Muscle layer of duodenum (tissue), 2 donors: ENCODE measurements at regions not wholly inside any gene's neighbourhood (a gene's known extent, or its start where the extent isn't known, plus 50 kb on each side); places are given as distances from the start of the nearest gene placed in this dataset.

Source experiments
- H3K27ac ChIP-seq: one replicate; pipeline ENCODE4 v1.7.0; 2013; ENCODE audit warnings: mild to moderate bottlenecking, low read length
- H3K27me3 ChIP-seq: one replicate; pipeline ENCODE4 v1.7.0; 2013; ENCODE audit warnings: low read depth, mild to moderate bottlenecking, control low read depth, low read length
- H3K36me3 ChIP-seq, 2 donors: one replicate each; pipeline ENCODE4 v1.7.0; 2013; ENCODE audit warnings: low read length in 2 of 2, control low read depth in 1 of 2, mild to moderate bottlenecking in 1 of 2; ENCODE audit not compliant: insufficient read depth in 2 of 2, control insufficient read depth in 1 of 2
- H3K4me1 ChIP-seq, 2 donors: one replicate each; pipeline ENCODE4 v1.7.0; 2013; ENCODE audit warnings: low read length in 2 of 2, mild to moderate bottlenecking in 2 of 2, control low read depth in 1 of 2, moderate library complexity in 1 of 2; ENCODE audit not compliant: insufficient read depth in 2 of 2, control insufficient read depth in 1 of 2
- H3K4me3 ChIP-seq, 2 donors: one replicate each; pipeline ENCODE4 v1.7.0; 2013; ENCODE audit warnings: low read length in 2 of 2, low read depth in 1 of 2, mild to moderate bottlenecking in 1 of 2
- H3K9me3 ChIP-seq, 2 donors: one replicate each; pipeline ENCODE4 v1.7.0; 2013; ENCODE audit warnings: low read length in 2 of 2, control low read depth in 1 of 2, mild to moderate bottlenecking in 1 of 2; ENCODE audit not compliant: control insufficient read depth in 1 of 2
- donor health status: healthy.

- Histone ChIP-seq H3K4me3 (no peak overlapping the region), H3K9me3 (peaks cover 4 to 12% of the 10 kb centered on the region in 2 donors), H3K27me3 (no peaks in the 10 kb centered on the region), H3K27ac (no peak overlapping the region), H3K36me3 (no peaks in the 10 kb centered on the region), H3K4me1 (peaks cover 0 to 12% of the 10 kb centered on the region in 2 donors)
Measured at GRCh38 chr10:120975868-120976225, 124.7 kb downstream of the WDR11 start.

- peaks cover 0 to 12% of the 10 kb centered on the region in 2 donors for H3K4me1 ChIP-seq
- H3K27ac ChIP-seq = no peak overlapping the region
Measured at GRCh38 chr10:120977897-120978296, 126.7 kb downstream of the WDR11 start.

GRCh38 chr10:120978589-120979252 is 127.6 kb downstream of the WDR11 start:
- peaks cover 4 to 12% of the 10 kb centered on the region in 2 donors for H3K9me3 ChIP-seq
- peaks cover 0 to 12% of the 10 kb centered on the region in 2 donors for H3K4me1 ChIP-seq
- peak overlapping the region; percentile 28 to 61 for H3K4me3 ChIP-seq
- no peak overlapping the region for H3K27ac ChIP-seq
- no peaks in the 10 kb centered on the region for H3K27me3 ChIP-seq
- no peaks in the 10 kb centered on the region for H3K36me3 ChIP-seq

More at GRCh38 chr10:120977897-120978296, 126.7 kb downstream of the WDR11 start:
- Histone ChIP-seq H3K9me3 (peaks cover 4 to 12% of the 10 kb centered on the region in 2 donors), H3K4me3 (no peak overlapping the region), H3K27me3 (no peaks in the 10 kb centered on the region), H3K36me3 (no peaks in the 10 kb centered on the region)

- H3K27me3 ChIP-seq = no peaks in the 10 kb centered on the region
- peaks cover 0 to 3% of the 10 kb centered on the region in 2 donors for H3K9me3 ChIP-seq
- peaks cover 0 to 12% of the 10 kb centered on the region in 2 donors for H3K4me1 ChIP-seq
- H3K27ac ChIP-seq = no peak overlapping the region
- peak overlapping the region; percentile 28 to 61 for H3K4me3 ChIP-seq
- no peaks in the 10 kb centered on the region for H3K36me3 ChIP-seq
Measured at GRCh38 chr10:120979435-120980278, 128.5 kb downstream of the WDR11 start.

- H3K27me3 ChIP-seq = no peaks in the 10 kb centered on the region
- H3K9me3 ChIP-seq = no peaks in the 10 kb centered on the region
- no peak overlapping the region for H3K4me3 ChIP-seq
- peaks cover 0 to 12% of the 10 kb centered on the region in 2 donors for H3K4me1 ChIP-seq
- no peak overlapping the region for H3K27ac ChIP-seq
- no peaks in the 10 kb centered on the region for H3K36me3 ChIP-seq
Measured at GRCh38 chr10:120980279-120981255, 129.4 kb downstream of the WDR11 start.

- no peaks in the 10 kb centered on the region for H3K27me3 ChIP-seq
- H3K36me3 ChIP-seq = no peaks in the 10 kb centered on the region
- H3K4me1 ChIP-seq = peaks cover 0 to 12% of the 10 kb centered on the region in 2 donors
- H3K4me3 ChIP-seq = no peak overlapping the region
- H3K27ac ChIP-seq = no peak overlapping the region
- H3K9me3 ChIP-seq = no peaks in the 10 kb centered on the region
Measured at GRCh38 chr10:120981601-120982391, 130.6 kb downstream of the WDR11 start.

GRCh38 chr10:120982507-120982906 is 131.3 kb downstream of the WDR11 start:
- Histone ChIP-seq H3K27me3 (no peaks in the 10 kb centered on the region), H3K27ac (no peak overlapping the region), H3K4me1 (peaks cover 0 to 12% of the 10 kb centered on the region in 2 donors), H3K36me3 (no peaks in the 10 kb centered on the region), H3K4me3 (no peak overlapping the region), H3K9me3 (no peaks in the 10 kb centered on the region)

GRCh38 chr10:120983721-120984120 is 132.6 kb downstream of the WDR11 start:
- H3K27me3 ChIP-seq = no peaks in the 10 kb centered on the region

GRCh38 chr10:120984221-120984620 is 133.1 kb downstream of the WDR11 start:
- H3K4me1 ChIP-seq = peaks cover 0 to 8% of the 10 kb centered on the region in 2 donors

More at GRCh38 chr10:120983721-120984120, 132.6 kb downstream of the WDR11 start:
- Histone ChIP-seq H3K27ac (no peak overlapping the region), H3K4me1 (peaks cover 0 to 12% of the 10 kb centered on the region in 2 donors), H3K4me3 (no peak overlapping the region), H3K36me3 (no peaks in the 10 kb centered on the region), H3K9me3 (no peaks in the 10 kb centered on the region)

GRCh38 chr10:120987359-120987758 is 136.2 kb downstream of the WDR11 start:
- H3K27ac ChIP-seq = no peak overlapping the region

More at GRCh38 chr10:120984221-120984620, 133.1 kb downstream of the WDR11 start:
- Histone ChIP-seq H3K36me3 (no peaks in the 10 kb centered on the region), H3K4me3 (no peak overlapping the region), H3K27me3 (no peaks in the 10 kb centered on the region), H3K27ac (no peak overlapping the region), H3K9me3 (no peaks in the 10 kb centered on the region)

More at GRCh38 chr10:120987359-120987758, 136.2 kb downstream of the WDR11 start:
- H3K9me3 ChIP-seq = peaks cover 0 to 3% of the 10 kb centered on the region in 2 donors
- H3K27me3 ChIP-seq = no peaks in the 10 kb centered on the region
- no peaks in the 10 kb centered on the region for H3K4me1 ChIP-seq
- H3K4me3 ChIP-seq = no peak overlapping the region
- H3K36me3 ChIP-seq = no peaks in the 10 kb centered on the region
